Upper lobe of left lung (tissue), 6 donors: ENCODE measurements at regions not wholly inside any gene's neighbourhood (a gene's known extent, or its start where the extent isn't known, plus 50 kb on each side); places are given as distances from the start of the nearest gene placed in this dataset.
A peak's percentile ranks its signal among the peaks of the same experiment; 100 is the strongest.

ENCODE experiments used
- ATAC-seq, 2 donors: fragments of 200-7000 bp; cut with Tn5 transposase; one replicate each; pipeline ENCODE4 v1.9.1; 2022; ENCODE audit warnings: mild to moderate bottlenecking in 2 of 2, moderate library complexity in 2 of 2; ENCODE audit not compliant: low FRiP score in 2 of 2
- DNase-seq, 2 donors: peaks; one replicate each; pipeline ENCODE4 v3.0.0-alpha.2; 2019 to 2020
- H3K27ac ChIP-seq, 4 donors: fragments of 200-600 bp; sonication (generic); one replicate each; pipeline ENCODE4 v1.5.1; 2016 to 2019
- H3K27me3 ChIP-seq, 4 donors: fragments of 200-600 bp; sonication (generic); one replicate each; pipeline ENCODE4 v1.5.1; 2017 to 2019
- H3K36me3 ChIP-seq, 4 donors: fragments of 200-600 bp; sonication (generic); one replicate each; pipeline ENCODE4 v1.5.1; 2016 to 2019
- H3K4me1 ChIP-seq, 4 donors: fragments of 200-600 bp; sonication (generic); one replicate each; pipeline ENCODE4 v1.5.1; 2018 to 2019
- H3K4me3 ChIP-seq, 4 donors: fragments of 200-600 bp; sonication (generic); one replicate each; pipeline ENCODE4 v1.5.1; 2017 to 2019; ENCODE audit warnings: mild to moderate bottlenecking in 2 of 4, moderate library complexity in 1 of 4
- H3K9me3 ChIP-seq, 4 donors: fragments of 200-600 bp; sonication (generic); one replicate each; pipeline ENCODE4 v1.5.1; 2018 to 2019
- CTCF ChIP-seq, 6 experiments: fragments of 450-650 bp in 4 of 6; fragments of 200-600 bp in 2 of 6; sonication (generic) in 2 of 6; IDR thresholded peaks; one replicate each; pipeline ENCODE4 v1.5.1; 2016 to 2019; ENCODE audit warnings: antibody characterized with exemption in 6 of 6
- EP300 ChIP-seq, 4 donors: sonication (generic); formaldehyde crosslinking; IDR thresholded peaks; one replicate each; pipeline ENCODE4 v1.5.1; 2017; ENCODE audit warnings: antibody characterized with exemption in 4 of 4, control low read depth in 2 of 4
- POLR2A ChIP-seq, 4 donors: fragments of 450-650 bp; IDR thresholded peaks; one replicate each; pipeline ENCODE4 v1.5.1; 2016 to 2017; ENCODE audit warnings: antibody characterized with exemption in 4 of 4, mild to moderate bottlenecking in 2 of 4
- POLR2AphosphoS5 ChIP-seq, 2 donors: sonication (generic); formaldehyde crosslinking; IDR thresholded peaks; one replicate each; pipeline ENCODE4 v1.5.1; 2017; ENCODE audit warnings: antibody characterized with exemption in 2 of 2
- WGBS, 2 donors: methylation state at CpG; one replicate each; pipeline ENCODE4 v1.1.5; 2017 to 2018; 5-methylcytosine and 5-hydroxymethylcytosine counted together
- donor health status: DM: no; HTN: no; CAD: no; lungs with moderate emphysema.
- donor health status: DM: no; HTN: yes; CAD: no; lungs with severe emphysema.

DNA sequence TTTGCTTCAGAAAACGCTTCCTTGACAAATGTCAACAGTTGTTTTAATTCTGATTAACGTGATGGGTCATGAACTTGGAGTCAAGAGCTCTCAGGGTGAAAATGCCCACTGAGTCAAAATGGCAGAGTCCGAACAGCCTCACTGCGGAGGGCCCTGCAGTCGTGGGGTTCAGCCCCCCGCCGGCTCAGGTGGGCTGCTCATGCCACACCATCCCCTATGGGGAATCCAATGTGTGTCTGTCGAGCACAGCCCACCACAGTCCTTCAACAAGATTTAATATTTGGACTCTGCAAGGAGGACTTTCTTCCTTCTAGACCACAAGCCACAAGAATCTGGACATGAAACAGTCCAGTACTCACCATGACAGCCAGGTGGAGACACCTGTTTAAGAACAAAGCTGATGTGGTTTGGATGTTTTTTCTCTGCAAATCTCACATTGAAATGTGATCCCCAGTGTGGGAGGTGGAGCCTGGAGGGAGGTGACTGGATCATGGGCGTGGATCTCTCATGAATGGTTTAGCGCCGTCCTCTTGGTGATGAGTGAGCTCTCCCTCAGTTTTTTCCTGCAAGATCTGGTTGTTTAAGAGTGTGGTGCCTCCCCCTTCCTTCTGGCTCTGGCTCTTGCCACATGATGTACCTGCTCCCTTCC lies 201.0 kb downstream of the NDUFA10 start:
- ATAC-seq (no peak), DNase-seq (peak in 1 of 2 donors; percentile 40)
- no peak overlapping the region for H3K4me3 ChIP-seq
- H3K27ac ChIP-seq = no peak overlapping the region
- no peaks in the 10 kb centered on the region for H3K4me1 ChIP-seq
- no peaks in the 10 kb centered on the region for H3K36me3 ChIP-seq
- TF ChIP-seq CTCF (IDR thresholded peaks at IDR 0.05) (peak in 4 of 6 experiments; percentile 10 to 46 (median 37)), POLR2AphosphoS5 (IDR thresholded peaks at IDR 0.05) (no peak)
- WGBS, 2 donors = 52 to 59% methylated on average over 7 to 11 of the region's 11 CpGs
- no peaks in the 10 kb centered on the region for H3K27me3 ChIP-seq
- H3K9me3 ChIP-seq = no peaks in the 10 kb centered on the region

GRCh38 chr2:239822146-239822831 lies 202.9 kb downstream of the NDUFA10 start:
- TF ChIP-seq POLR2AphosphoS5 (IDR thresholded peaks at IDR 0.05) = no peak
- 90 to 92% methylated on average over 15 to 16 of the region's 16 CpGs for WGBS, 2 donors
- no peak for ATAC-seq
- Histone ChIP-seq H3K9me3 (no peaks in the 10 kb centered on the region), H3K4me3 (no peak overlapping the region), H3K4me1 (no peaks in the 10 kb centered on the region), H3K27ac (no peak overlapping the region), H3K36me3 (no peaks in the 10 kb centered on the region), H3K27me3 (no peaks in the 10 kb centered on the region)
- no peak for DNase-seq

GRCh38 chr2:239821694-239822075 lies 203.5 kb downstream of the NDUFA10 start:
- H3K36me3 ChIP-seq = no peaks in the 10 kb centered on the region
- no peaks in the 10 kb centered on the region for H3K4me1 ChIP-seq
- no peaks in the 10 kb centered on the region for H3K9me3 ChIP-seq
- no peak for DNase-seq
- no peak for ATAC-seq
- WGBS, 2 donors = 84 to 90% methylated on average over 4 of the region's 4 CpGs
- no peak overlapping the region for H3K4me3 ChIP-seq
- no peak overlapping the region for H3K27ac ChIP-seq
- TF ChIP-seq POLR2AphosphoS5 (IDR thresholded peaks at IDR 0.05) (no peak), POLR2A (IDR thresholded peaks at IDR 0.05) (no peak), EP300 (IDR thresholded peaks at IDR 0.05) (no peak), CTCF (IDR thresholded peaks at IDR 0.05) (no peak)
- H3K27me3 ChIP-seq = no peaks in the 10 kb centered on the region

DNA sequence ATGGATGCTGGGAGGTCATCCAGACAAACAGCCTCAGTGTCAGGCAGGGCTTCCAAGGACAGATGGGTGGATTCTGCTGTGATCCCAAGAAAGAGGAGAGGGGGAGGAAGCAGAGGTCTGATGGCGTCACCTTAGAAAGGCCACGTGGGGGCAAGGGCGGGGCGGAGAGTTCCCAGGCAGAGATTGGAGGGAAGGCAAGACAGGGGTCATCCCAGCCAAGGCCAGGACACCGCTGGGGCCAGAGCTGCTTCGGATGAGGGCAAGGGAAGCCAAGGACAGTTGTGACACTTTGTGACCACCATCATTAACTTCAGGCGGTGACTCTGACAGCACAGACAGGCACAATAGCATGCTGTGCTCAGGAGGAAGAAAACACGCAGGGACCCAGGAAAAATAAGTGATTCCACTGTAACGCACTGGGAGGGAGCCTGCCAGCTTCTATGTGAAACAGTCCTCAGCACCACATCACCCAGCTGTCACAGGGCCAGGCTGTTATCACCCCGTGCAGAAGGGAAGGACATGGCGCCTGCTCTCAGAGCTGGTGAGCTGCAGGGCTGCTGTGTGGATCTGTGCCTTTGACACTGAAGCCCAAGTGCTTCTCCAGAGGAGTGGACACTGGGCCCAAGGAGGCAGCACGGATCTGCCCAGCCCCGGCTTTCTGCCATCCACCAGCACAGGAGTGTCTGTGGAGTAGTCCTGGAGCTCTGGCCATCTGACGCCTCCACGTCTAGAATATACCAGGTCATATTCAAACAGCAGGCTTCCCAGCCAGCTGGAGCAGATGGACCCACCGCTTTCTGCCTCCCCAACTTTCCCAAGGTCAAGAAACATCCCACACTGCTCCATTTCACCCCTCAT lies 204.1 kb downstream of the NDUFA10 start:
- 62 to 74% methylated on average over 10 to 16 of the region's 16 CpGs for WGBS, 2 donors
- TF ChIP-seq POLR2AphosphoS5 (IDR thresholded peaks at IDR 0.05) (no peak), POLR2A (IDR thresholded peaks at IDR 0.05) (no peak)
- Histone ChIP-seq H3K27me3 (no peaks in the 10 kb centered on the region), H3K4me1 (peaks cover 0 to under 1% (median 0%) of the 10 kb centered on the region in 4 donors), H3K4me3 (no peak overlapping the region), H3K36me3 (no peaks in the 10 kb centered on the region), H3K27ac (no peak overlapping the region), H3K9me3 (no peaks in the 10 kb centered on the region)
- ATAC-seq (peak in 1 of 2 donors; percentile 83), DNase-seq (no peak)

DNA sequence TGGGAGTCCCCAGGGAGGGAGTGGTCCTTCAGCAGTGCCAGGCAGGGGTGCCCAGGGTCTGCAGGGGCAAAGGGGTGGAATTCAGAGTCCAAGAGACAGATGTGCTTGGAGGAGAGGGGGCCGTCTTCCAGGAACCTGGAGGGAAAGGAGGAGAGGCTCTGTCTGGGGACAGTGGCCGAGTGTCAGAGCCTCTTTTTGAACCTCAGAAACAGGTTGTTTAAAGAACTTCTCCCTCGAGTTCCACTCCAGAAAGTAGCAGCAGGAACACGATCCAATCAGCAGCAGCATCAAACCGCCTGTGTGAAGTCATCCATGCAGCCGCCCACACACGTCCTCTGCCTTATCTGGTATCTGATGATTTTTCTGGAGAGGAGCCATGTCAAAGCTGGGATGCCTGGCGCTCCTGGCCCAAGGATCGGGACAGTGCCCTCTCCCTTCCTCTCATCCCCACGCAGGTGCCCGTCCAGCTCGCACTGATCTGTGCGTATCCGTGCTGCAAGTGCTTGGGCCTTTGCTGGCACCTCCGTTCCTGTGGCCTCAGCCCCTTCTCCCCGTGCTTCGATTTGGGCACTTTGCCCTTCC lies 205.1 kb downstream of the NDUFA10 start:
- no peak overlapping the region for H3K4me3 ChIP-seq
- WGBS, 2 donors = 69 to 76% methylated on average over 17 of the region's 17 CpGs
- H3K36me3 ChIP-seq = no peaks in the 10 kb centered on the region
- H3K4me1 ChIP-seq = peaks cover 0 to 10% (median 1%) of the 10 kb centered on the region in 4 donors
- DNase-seq (no peak), ATAC-seq (peak in 1 of 2 donors; percentile 71)
- no peak for TF ChIP-seq EP300 (IDR thresholded peaks at IDR 0.05)
- no peak for TF ChIP-seq POLR2AphosphoS5 (IDR thresholded peaks at IDR 0.05)
- no peak for TF ChIP-seq POLR2A (IDR thresholded peaks at IDR 0.05)
- no peak for TF ChIP-seq CTCF (IDR thresholded peaks at IDR 0.05)
- H3K9me3 ChIP-seq = no peaks in the 10 kb centered on the region
- no peaks in the 10 kb centered on the region for H3K27me3 ChIP-seq
- H3K27ac ChIP-seq = no peak overlapping the region
